NCI-H1105 (cell line): ENCODE measurements at regions not wholly inside any gene's neighbourhood (a gene's known extent, or its start where the extent isn't known, plus 50 kb on each side); places are given as distances from the start of the nearest gene placed in this dataset.

Source experiments
- DNase-seq: peaks from one replicate; lab custom pipeline; 2025; lab: John Stamatoyannopoulos, UW

- DNase-seq: no peak
Measured at GRCh38 chr2:66721776-66722175, 286.9 kb downstream of the MEIS1 start.

- no peak for DNase-seq
Measured at GRCh38 chr2:66724241-66724640, 289.3 kb downstream of the MEIS1 start.

GRCh38 chr2:66729416-66730330, 294.7 kb downstream of the MEIS1 start:
- no peak for DNase-seq

- no peak for DNase-seq
Measured at GRCh38 chr2:66730441-66730840, 295.5 kb downstream of the MEIS1 start.

GRCh38 chr2:66733364-66733999, 298.6 kb downstream of the MEIS1 start:
- no peak for DNase-seq

- no peak for DNase-seq
Measured at GRCh38 chr2:66748939-66749338, 314.0 kb downstream of the MEIS1 start.

GRCh38 chr2:66749566-66749965, 314.6 kb downstream of the MEIS1 start:
- no peak for DNase-seq

GRCh38 chr2:66753257-66753656, 318.3 kb downstream of the MEIS1 start:
- DNase-seq: no peak

- DNase-seq: no peak
Measured at GRCh38 chr2:66753660-66754059, 318.7 kb downstream of the MEIS1 start.

GRCh38 chr2:66755974-66756373, 321.0 kb downstream of the MEIS1 start:
- no peak for DNase-seq

- no peak for DNase-seq
Measured at GRCh38 chr2:66761826-66762225, 326.9 kb downstream of the MEIS1 start.

GRCh38 chr2:66762761-66763160, 327.8 kb downstream of the MEIS1 start:
- no peak for DNase-seq

GRCh38 chr2:66766582-66766981, 331.7 kb downstream of the MEIS1 start:
- no peak for DNase-seq

GRCh38 chr2:66771359-66771976, 336.5 kb downstream of the MEIS1 start:
- no peak for DNase-seq

- no peak for DNase-seq
Measured at GRCh38 chr2:66772618-66773017, 337.7 kb downstream of the MEIS1 start.

GRCh38 chr2:66775730-66776422, 341.0 kb downstream of the MEIS1 start:
- no peak for DNase-seq

GRCh38 chr2:66781804-66782203, 346.9 kb downstream of the MEIS1 start:
- DNase-seq: peak; percentile 42

- DNase-seq: no peak
Measured at GRCh38 chr2:66782780-66783361, 347.9 kb downstream of the MEIS1 start.

GRCh38 chr2:66789741-66790140, 354.8 kb downstream of the MEIS1 start:
- DNase-seq: no peak

- no peak for DNase-seq
Measured at GRCh38 chr2:66790651-66791181, 355.8 kb downstream of the MEIS1 start.

- no peak for DNase-seq
Measured at GRCh38 chr2:66794070-66794469, 359.1 kb downstream of the MEIS1 start.

GRCh38 chr2:66794551-66794950, 359.6 kb downstream of the MEIS1 start:
- DNase-seq: no peak
